IMR-90 (cell line): ENCODE measurements at regions not wholly inside any gene's neighbourhood (a gene's known extent, or its start where the extent isn't known, plus 50 kb on each side); places are given as distances from the start of the nearest gene placed in this dataset.

Experiments used
- ATAC-seq: fragments of 200-7000 bp; cut with Tn5 transposase; 2 replicates; pipeline ENCODE4 v1.9.1; 2020; ENCODE audit warnings: low read depth, mild to moderate bottlenecking, moderate library complexity
- BruUV-seq: library from RNA; stranded (reverse); fragments of 400-500 nt; replicated peaks from 2 replicates; lab custom pipeline; 2021; lab: Mats Ljungman, UMichigan
- CTCF ChIA-PET: fragments of 300-600 bp; formaldehyde crosslinking; extraction: SDS; loops from one replicate; lab custom pipeline; 2021; ENCODE audit warnings: antibody characterized with exemption; lab: Yijun Ruan, JAX
- POLR2A ChIA-PET: fragments of 300-600 bp; sonication (Branson Sonifier 250); formaldehyde crosslinking; loops from one replicate; lab custom pipeline; 2022; ENCODE audit warnings: antibody characterized with exemption; ENCODE audit not compliant: unreplicated experiment; lab: Charles Lee
- DNase-seq: peaks from one replicate; pipeline ENCODE4 v3.0.0; 2013
- H2AFZ ChIP-seq: replicated peaks from 2 replicates; pipeline ENCODE3; 2013; ENCODE audit warnings: low read length, mild to moderate bottlenecking; ENCODE audit not compliant: poor library complexity
- H2AK5ac ChIP-seq: 2 replicates; pipeline ENCODE4 v1.6.1; 2013; ENCODE audit warnings: low read depth, low read length, inconsistent platforms
- H2AK9ac ChIP-seq: replicated peaks from 2 replicates; pipeline ENCODE3; 2013; ENCODE audit warnings: mild to moderate bottlenecking, low read depth, low read length, moderate library complexity; ENCODE audit not compliant: poor library complexity
- H2BK120ac ChIP-seq: 2 replicates; pipeline ENCODE4 v1.6.1; 2013; ENCODE audit warnings: low read depth, low read length, inconsistent platforms
- H2BK15ac ChIP-seq: 3 replicates; pipeline ENCODE4 v1.6.1; 2013; ENCODE audit warnings: low read depth, low read length, inconsistent platforms
- H2BK20ac ChIP-seq: 2 replicates; pipeline ENCODE4 v1.6.1; 2013; ENCODE audit warnings: low read depth, mild to moderate bottlenecking, inconsistent platforms, low read length, moderate library complexity
- H2BK5ac ChIP-seq: 2 replicates; pipeline ENCODE4 v1.6.1; 2013; ENCODE audit warnings: mild to moderate bottlenecking, low read depth, low read length, inconsistent platforms; ENCODE audit not compliant: poor library complexity, severe bottlenecking
- H3K14ac ChIP-seq: replicated peaks from 2 replicates; pipeline ENCODE4 v1.6.1; 2013; ENCODE audit warnings: low read depth, low read length, inconsistent platforms
- H3K18ac ChIP-seq: 2 replicates; pipeline ENCODE4 v1.6.1; 2013; ENCODE audit warnings: low read depth, low read length, control low read depth
- H3K23ac ChIP-seq: 2 replicates; pipeline ENCODE4 v1.6.1; 2013; ENCODE audit warnings: low read depth, low read length, inconsistent platforms
- H3K27ac ChIP-seq: 2 replicates; pipeline ENCODE4 v1.5.1; 2013; ENCODE audit warnings: mild to moderate bottlenecking, control low read depth, low read length; ENCODE audit not compliant: insufficient read depth
- H3K27me3 ChIP-seq: 2 replicates; pipeline ENCODE4 v1.6.1; 2013; ENCODE audit warnings: low read length; ENCODE audit not compliant: control insufficient read depth, insufficient read depth
- H3K36me3 ChIP-seq: 2 replicates; pipeline ENCODE4 v1.6.1; 2013; ENCODE audit warnings: low read length, mixed read lengths; ENCODE audit not compliant: control insufficient read depth, insufficient read depth
- H3K4ac ChIP-seq: 2 replicates; pipeline ENCODE4 v1.6.1; 2013; ENCODE audit warnings: low read depth, low read length, inconsistent platforms
- H3K4me1 ChIP-seq: 2 replicates; pipeline ENCODE4 v1.6.1; 2013; ENCODE audit warnings: low read length, mixed read lengths; ENCODE audit not compliant: control insufficient read depth, insufficient read depth
- H3K4me2 ChIP-seq: 2 replicates; pipeline ENCODE4 v1.6.1; 2013; ENCODE audit warnings: low read depth, mild to moderate bottlenecking, control low read depth, low read length, moderate library complexity
- H3K4me3 ChIP-seq: 2 replicates; pipeline ENCODE4 v1.5.1; 2013; ENCODE audit warnings: low read depth, mild to moderate bottlenecking, control low read depth, low read length, moderate library complexity; ENCODE audit not compliant: insufficient read depth
- H3K56ac ChIP-seq: 2 replicates; pipeline ENCODE4 v1.6.1; 2013; ENCODE audit warnings: low read length, inconsistent platforms; ENCODE audit not compliant: insufficient read depth; ENCODE audit errors: extremely low read depth
- H3K79me1 ChIP-seq, 2 experiments: 2 replicates each; pipeline ENCODE4 v1.6.1; 2013; ENCODE audit warnings: low read length in 2 of 2, inconsistent platforms in 1 of 2, low read depth in 1 of 2
- H3K9ac ChIP-seq: 2 replicates; pipeline ENCODE4 v1.6.1; 2013; ENCODE audit warnings: low read depth, low read length, control low read depth
- H3K9me1 ChIP-seq: 2 replicates; pipeline ENCODE4 v1.6.1; 2013; ENCODE audit warnings: low read length, inconsistent platforms; ENCODE audit not compliant: insufficient read depth
- H3K9me3 ChIP-seq: 2 replicates; pipeline ENCODE4 v1.6.1; 2013; ENCODE audit warnings: low read length; ENCODE audit not compliant: control insufficient read depth, insufficient read depth
- H4K20me1 ChIP-seq: 2 replicates; pipeline ENCODE4 v1.6.1; 2013; ENCODE audit warnings: low read length, inconsistent platforms; ENCODE audit not compliant: insufficient read depth
- H4K5ac ChIP-seq: 2 replicates; pipeline ENCODE4 v1.6.1; 2013; ENCODE audit warnings: mild to moderate bottlenecking, low read depth, low read length, control low read depth
- H4K8ac ChIP-seq, 2 experiments: 2 replicates each; pipeline ENCODE4 v1.6.1; 2013; ENCODE audit warnings: low read depth in 2 of 2, low read length in 2 of 2, control low read depth in 1 of 2, inconsistent platforms in 1 of 2
- H4K91ac ChIP-seq: 2 replicates; pipeline ENCODE4 v1.6.1; 2013; ENCODE audit warnings: low read depth, low read length, inconsistent platforms; ENCODE audit not compliant: insufficient read depth
- BHLHE40 ChIP-seq: fragments of 150-350 bp; IDR thresholded peaks from 2 replicates; pipeline ENCODE4 v1.6.1; 2016; ENCODE audit warnings: mild to moderate bottlenecking, low read depth, low read length
- CHD1 ChIP-seq: IDR thresholded peaks from 2 replicates; pipeline ENCODE4 v1.6.1; 2012; ENCODE audit warnings: low read depth, low read length, improper control_type of control experiment
- FOS ChIP-seq: fragments of 150-350 bp; IDR thresholded peaks from 2 replicates; pipeline ENCODE4 v1.6.1; 2016; ENCODE audit warnings: low read depth, low read length
- MAFK ChIP-seq: IDR thresholded peaks from 2 replicates; pipeline ENCODE4 v1.6.1; 2012; ENCODE audit warnings: low read depth, low read length, improper control_type of control experiment
- MAZ ChIP-seq: IDR thresholded peaks from 2 replicates; pipeline ENCODE4 v1.6.1; 2012; ENCODE audit warnings: low read depth, mild to moderate bottlenecking, low read length, improper control_type of control experiment, moderate library complexity, borderline replicate concordance
- MXI1 ChIP-seq: IDR thresholded peaks from 2 replicates; pipeline ENCODE4 v1.6.1; 2012; ENCODE audit warnings: low read depth, mild to moderate bottlenecking, low read length, moderate library complexity, borderline replicate concordance
- POLR2A ChIP-seq: IDR thresholded peaks from 2 replicates; pipeline ENCODE4 v1.6.1; 2012; ENCODE audit warnings: mild to moderate bottlenecking, low read depth, low read length
- RAD21 ChIP-seq: IDR thresholded peaks from 2 replicates; pipeline ENCODE4 v1.6.1; 2012; ENCODE audit warnings: low read length, improper control_type of control experiment
- RFX5 ChIP-seq: IDR thresholded peaks from 2 replicates; pipeline ENCODE4 v1.8.0; 2012; ENCODE audit warnings: low read depth, mild to moderate bottlenecking, low read length, moderate library complexity
- SMC3 ChIP-seq: fragments of 150-350 bp; IDR thresholded peaks from 2 replicates; pipeline ENCODE4 v1.6.1; 2016; ENCODE audit warnings: low read depth, mild to moderate bottlenecking, antibody characterized with exemption, low read length, moderate library complexity
- WGBS, 2 experiments: methylation state at CpG; one replicate each; pipeline versions ENCODE4 v1.1.5 to v1.1.7; 2013; ENCODE audit warnings: missing lambda C conversion rate in 2 of 2; ENCODE audit not compliant: insufficient read length in 1 of 2; ENCODE audit errors: extremely low coverage in 2 of 2; 5-methylcytosine and 5-hydroxymethylcytosine counted together
- dilution Hi-C: fragments of 300-500 bp; cut with HindIII; formaldehyde crosslinking; loops from one replicate; pipeline ENCODE4 v1.14.3; 2018; ENCODE audit warnings: low sequenced_read_pairs; ENCODE audit not compliant: unreplicated experiment
- in situ Hi-C: fragments of 300-500 bp; cut with MboI; formaldehyde crosslinking; loops from 3 replicates; pipeline ENCODE4 v1.14.3; 2019; ENCODE audit warnings: low sequenced_read_pairs, inconsistent platforms, mixed read lengths
- intact Hi-C: fragments of 100-400 bp; cut with micrococcal nuclease; formaldehyde crosslinking; loops from 2 replicates; pipeline ENCODE4 v1.10.0; 2022
- TF ChIP-seq, protein P1 (sequence below): conservative IDR thresholded peaks from 2 replicates; pipeline ENCODE4 v1.5.1; 2012; ENCODE audit warnings: mild to moderate bottlenecking, low read depth, low read length, improper control_type of control experiment
- TF ChIP-seq, protein P2 (sequence below): fragments of 150-350 bp; IDR thresholded peaks from 2 replicates; pipeline ENCODE4 v1.6.1; 2016; ENCODE audit warnings: low read depth, mild to moderate bottlenecking, low read length, moderate library complexity, borderline replicate concordance
- TF ChIP-seq, protein P3 (sequence below): fragments of 150-350 bp; IDR thresholded peaks from 2 replicates; pipeline ENCODE4 v1.6.1; 2017; ENCODE audit warnings: mild to moderate bottlenecking, antibody characterized with exemption, low read length, low read depth

DNA sequence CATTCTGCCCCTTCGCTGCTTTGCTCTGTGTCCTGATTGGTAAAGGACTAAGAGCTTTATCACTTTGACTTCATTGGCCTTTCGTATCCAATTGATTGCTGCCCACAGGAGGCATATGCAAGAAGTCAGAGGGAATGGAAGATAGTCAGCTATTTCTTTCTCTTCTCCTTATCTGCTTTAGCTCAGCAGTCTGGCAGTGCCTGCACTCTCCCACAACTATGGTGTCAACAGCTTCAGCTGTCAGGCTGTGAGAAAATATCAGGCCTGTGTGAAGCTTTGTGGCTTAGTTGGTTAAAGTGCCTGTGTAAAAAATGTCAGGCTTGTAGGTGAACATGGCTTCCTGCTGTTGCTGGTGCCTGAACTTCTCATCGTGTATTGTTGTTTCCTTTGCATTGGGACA is 243.0 kb downstream of the PCDH17 start:
- no peak overlapping the region for H2AK5ac ChIP-seq
- no peak for TF ChIP-seq MAFK
- TF ChIP-seq, protein P1, sequence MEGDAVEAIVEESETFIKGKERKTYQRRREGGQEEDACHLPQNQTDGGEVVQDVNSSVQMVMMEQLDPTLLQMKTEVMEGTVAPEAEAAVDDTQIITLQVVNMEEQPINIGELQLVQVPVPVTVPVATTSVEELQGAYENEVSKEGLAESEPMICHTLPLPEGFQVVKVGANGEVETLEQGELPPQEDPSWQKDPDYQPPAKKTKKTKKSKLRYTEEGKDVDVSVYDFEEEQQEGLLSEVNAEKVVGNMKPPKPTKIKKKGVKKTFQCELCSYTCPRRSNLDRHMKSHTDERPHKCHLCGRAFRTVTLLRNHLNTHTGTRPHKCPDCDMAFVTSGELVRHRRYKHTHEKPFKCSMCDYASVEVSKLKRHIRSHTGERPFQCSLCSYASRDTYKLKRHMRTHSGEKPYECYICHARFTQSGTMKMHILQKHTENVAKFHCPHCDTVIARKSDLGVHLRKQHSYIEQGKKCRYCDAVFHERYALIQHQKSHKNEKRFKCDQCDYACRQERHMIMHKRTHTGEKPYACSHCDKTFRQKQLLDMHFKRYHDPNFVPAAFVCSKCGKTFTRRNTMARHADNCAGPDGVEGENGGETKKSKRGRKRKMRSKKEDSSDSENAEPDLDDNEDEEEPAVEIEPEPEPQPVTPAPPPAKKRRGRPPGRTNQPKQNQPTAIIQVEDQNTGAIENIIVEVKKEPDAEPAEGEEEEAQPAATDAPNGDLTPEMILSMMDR: no peak
- TF ChIP-seq MAZ: no peak
- TF ChIP-seq RAD21: no peak
- no peak for TF ChIP-seq SMC3
- TF ChIP-seq, protein P2, sequence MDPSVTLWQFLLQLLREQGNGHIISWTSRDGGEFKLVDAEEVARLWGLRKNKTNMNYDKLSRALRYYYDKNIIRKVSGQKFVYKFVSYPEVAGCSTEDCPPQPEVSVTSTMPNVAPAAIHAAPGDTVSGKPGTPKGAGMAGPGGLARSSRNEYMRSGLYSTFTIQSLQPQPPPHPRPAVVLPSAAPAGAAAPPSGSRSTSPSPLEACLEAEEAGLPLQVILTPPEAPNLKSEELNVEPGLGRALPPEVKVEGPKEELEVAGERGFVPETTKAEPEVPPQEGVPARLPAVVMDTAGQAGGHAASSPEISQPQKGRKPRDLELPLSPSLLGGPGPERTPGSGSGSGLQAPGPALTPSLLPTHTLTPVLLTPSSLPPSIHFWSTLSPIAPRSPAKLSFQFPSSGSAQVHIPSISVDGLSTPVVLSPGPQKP: no peak
- TF ChIP-seq, protein P3, sequence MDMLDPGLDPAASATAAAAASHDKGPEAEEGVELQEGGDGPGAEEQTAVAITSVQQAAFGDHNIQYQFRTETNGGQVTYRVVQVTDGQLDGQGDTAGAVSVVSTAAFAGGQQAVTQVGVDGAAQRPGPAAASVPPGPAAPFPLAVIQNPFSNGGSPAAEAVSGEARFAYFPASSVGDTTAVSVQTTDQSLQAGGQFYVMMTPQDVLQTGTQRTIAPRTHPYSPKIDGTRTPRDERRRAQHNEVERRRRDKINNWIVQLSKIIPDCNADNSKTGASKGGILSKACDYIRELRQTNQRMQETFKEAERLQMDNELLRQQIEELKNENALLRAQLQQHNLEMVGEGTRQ: no peak
- TF ChIP-seq POLR2A: no peak
- TF ChIP-seq RFX5: no peak
- no peak for TF ChIP-seq BHLHE40
- no peak for TF ChIP-seq CHD1
- TF ChIP-seq MXI1: no peak
- TF ChIP-seq FOS: no peak
- H3K4me1 ChIP-seq: no peaks in the 10 kb centered on the region
- H4K5ac ChIP-seq: no peak overlapping the region
- dilution Hi-C loops: no loop called here
- no peak overlapping the region for H3K4ac ChIP-seq
- CTCF ChIA-PET: no interaction called here
- no TSS peak for BruUV-seq
- no peak overlapping the region for H3K56ac ChIP-seq
- no peak overlapping the region for H3K23ac ChIP-seq
- DNase-seq (no peak), ATAC-seq (no peak)
- no peak overlapping the region for H4K91ac ChIP-seq
- intact Hi-C loops: no loop called here
- POLR2A ChIA-PET: no interaction called here
- H2BK15ac ChIP-seq: no peak overlapping the region
- no peak overlapping the region for H3K14ac ChIP-seq
- H3K36me3 ChIP-seq: no peaks in the 10 kb centered on the region
- H3K4me2 ChIP-seq: no peak overlapping the region
- no peak overlapping the region for H3K18ac ChIP-seq
- no CpG with 5 or more reads among the region's 3 CpGs for WGBS, 2 experiments
- H3K79me1 ChIP-seq: no peaks in the 10 kb centered on the region
- H2BK20ac ChIP-seq: no peak overlapping the region
- no peak overlapping the region for H3K9ac ChIP-seq
- no peak overlapping the region for H2BK120ac ChIP-seq
- no peak overlapping the region for H2AFZ ChIP-seq
- H2AK9ac ChIP-seq: no peak overlapping the region
- H4K8ac ChIP-seq: no peak overlapping the region
- H3K9me3 ChIP-seq: no peaks in the 10 kb centered on the region
- in situ Hi-C loops: no loop called here
- H4K20me1 ChIP-seq: no peaks in the 10 kb centered on the region
- no peaks in the 10 kb centered on the region for H3K9me1 ChIP-seq
- H3K27me3 ChIP-seq: no peaks in the 10 kb centered on the region
- H2BK5ac ChIP-seq: no peak overlapping the region
- H3K27ac ChIP-seq: no peak overlapping the region
- H3K4me3 ChIP-seq: no peak overlapping the region
